H9 (cell line): ENCODE measurements at regions not wholly inside any gene's neighbourhood (a gene's known extent, or its start where the extent isn't known, plus 50 kb on each side); places are given as distances from the start of the nearest gene placed in this dataset.

Experiments
- DNase-seq: peaks from one replicate; pipeline ENCODE4 v3.0.0-alpha.2; 2017
- H2AFZ ChIP-seq: one replicate; pipeline ENCODE4 v1.6.1; 2013; ENCODE audit warnings: mild to moderate bottlenecking, low read length, control low read depth, moderate library complexity
- H2AK5ac ChIP-seq: 2 replicates; pipeline ENCODE4 v1.6.1; 2013; ENCODE audit warnings: low read length, control low read depth, mixed read lengths; ENCODE audit not compliant: insufficient read length
- H2BK120ac ChIP-seq: one replicate; pipeline ENCODE4 v1.6.1; 2013; ENCODE audit warnings: low read depth, mild to moderate bottlenecking, low read length, control low read depth, inconsistent platforms; ENCODE audit not compliant: poor library complexity, severe bottlenecking
- H2BK12ac ChIP-seq: 2 replicates; pipeline ENCODE4 v1.6.1; 2013; ENCODE audit warnings: low read length, control low read depth, mixed read lengths, low read depth; ENCODE audit not compliant: insufficient read length
- H2BK15ac ChIP-seq: 2 replicates; pipeline ENCODE4 v1.6.1; 2013; ENCODE audit warnings: low read depth, low read length, control low read depth
- H2BK20ac ChIP-seq: one replicate; pipeline ENCODE4 v1.6.1; 2013; ENCODE audit warnings: low read depth, mild to moderate bottlenecking, low read length, control low read depth, inconsistent platforms; ENCODE audit not compliant: poor library complexity, severe bottlenecking
- H2BK5ac ChIP-seq: 2 replicates; pipeline ENCODE4 v1.6.1; 2013; ENCODE audit warnings: low read length, control low read depth, mixed read lengths; ENCODE audit not compliant: insufficient read length
- H3K14ac ChIP-seq: 2 replicates; pipeline ENCODE4 v1.6.1; 2013; ENCODE audit warnings: low read length, control low read depth; ENCODE audit not compliant: insufficient read depth
- H3K18ac ChIP-seq: 2 replicates; pipeline ENCODE4 v1.6.1; 2013; ENCODE audit warnings: low read depth, mild to moderate bottlenecking, mixed read lengths, low read length, control low read depth; ENCODE audit not compliant: insufficient read length
- H3K23ac ChIP-seq: 2 replicates; pipeline ENCODE4 v1.6.1; 2013; ENCODE audit warnings: low read length, control low read depth, mixed read lengths, low read depth; ENCODE audit not compliant: insufficient read length
- H3K23me2 ChIP-seq: 2 replicates; pipeline ENCODE4 v1.6.1; 2013; ENCODE audit warnings: low read depth, mild to moderate bottlenecking, mixed read lengths, low read length, control low read depth; ENCODE audit not compliant: insufficient read length, poor library complexity, severe bottlenecking
- H3K27ac ChIP-seq: 2 replicates; pipeline ENCODE4 v1.5.1; 2013; ENCODE audit warnings: low read length, control low read depth, mixed read lengths, low read depth; ENCODE audit not compliant: insufficient read length
- H3K27me3 ChIP-seq: 2 replicates; pipeline ENCODE4 v1.6.1; 2013; ENCODE audit warnings: low read length, control low read depth, inconsistent platforms; ENCODE audit not compliant: insufficient read depth
- H3K4ac ChIP-seq: 2 replicates; pipeline ENCODE4 v1.6.1; 2013; ENCODE audit warnings: low read depth, mild to moderate bottlenecking, control low read depth, inconsistent platforms, low read length, moderate library complexity
- H3K4me1 ChIP-seq: 2 replicates; pipeline ENCODE4 v1.6.1; 2013; ENCODE audit warnings: low read length, control low read depth, inconsistent platforms; ENCODE audit not compliant: insufficient read depth
- H3K4me2 ChIP-seq: 2 replicates; pipeline ENCODE4 v1.6.1; 2013; ENCODE audit warnings: low read length, control low read depth, mixed read lengths; ENCODE audit not compliant: insufficient read length, insufficient read depth
- H3K56ac ChIP-seq: 2 replicates; pipeline ENCODE4 v1.6.1; 2013; ENCODE audit warnings: low read depth, mild to moderate bottlenecking, mixed read lengths, low read length, control low read depth; ENCODE audit not compliant: insufficient read length
- H3K79me1 ChIP-seq: 2 replicates; pipeline ENCODE4 v1.6.1; 2013; ENCODE audit warnings: low read depth, mild to moderate bottlenecking, moderate library complexity, low read length, control low read depth, inconsistent platforms; ENCODE audit not compliant: insufficient read depth, poor library complexity, severe bottlenecking
- H3K79me2 ChIP-seq: 2 replicates; pipeline ENCODE4 v1.6.1; 2013; ENCODE audit warnings: low read length, control low read depth, inconsistent platforms; ENCODE audit not compliant: insufficient read depth
- H3K9ac ChIP-seq: 2 replicates; pipeline ENCODE4 v1.6.1; 2013; ENCODE audit warnings: low read length, control low read depth, mixed read lengths; ENCODE audit not compliant: insufficient read length; ENCODE audit errors: extremely low read depth
- H3K9me3 ChIP-seq: one replicate; pipeline ENCODE4 v1.6.1; 2013; ENCODE audit warnings: low read depth, low read length, inconsistent platforms; ENCODE audit not compliant: control insufficient read depth
- H3T11ph ChIP-seq: one replicate; pipeline ENCODE4 v1.6.1; 2013; ENCODE audit warnings: mild to moderate bottlenecking, low read length, control low read depth, inconsistent platforms
- H4K20me1 ChIP-seq: one replicate; pipeline ENCODE4 v1.6.1; 2013; ENCODE audit not compliant: control insufficient read depth, insufficient read length, insufficient read depth
- H4K5ac ChIP-seq: 2 replicates; pipeline ENCODE4 v1.6.1; 2013; ENCODE audit warnings: low read depth, mild to moderate bottlenecking, mixed read lengths, low read length, control low read depth; ENCODE audit not compliant: insufficient read length
- H4K8ac ChIP-seq: replicated peaks from 2 replicates; pipeline ENCODE4 v1.6.1; 2013; ENCODE audit warnings: low read length, control low read depth, mixed read lengths, low read depth; ENCODE audit not compliant: insufficient read length
- H4K91ac ChIP-seq: 2 replicates; pipeline ENCODE4 v1.6.1; 2013; ENCODE audit warnings: low read depth, mild to moderate bottlenecking, moderate library complexity, mixed read lengths, low read length, control low read depth; ENCODE audit not compliant: insufficient read length
- H3K27ac Mint-ChIP-seq, 3 experiments: 2 replicates in 2 of 3; 3 replicates in 1 of 3; pipeline ENCODE4 v1.8.0; 2020 to 2021; ENCODE audit warnings: mixed read lengths in 3 of 3, mild to moderate bottlenecking in 1 of 3, moderate library complexity in 1 of 3
- H3K27me3 Mint-ChIP-seq: 2 replicates; pipeline ENCODE4 v1.8.0; 2021; ENCODE audit warnings: low read depth, mild to moderate bottlenecking, moderate library complexity, mixed read lengths
- H3K36me3 Mint-ChIP-seq, 3 experiments: 2 replicates in 2 of 3; 3 replicates in 1 of 3; pipeline ENCODE4 v1.8.0; 2020 to 2021; ENCODE audit warnings: low read depth in 3 of 3, mixed read lengths in 3 of 3; ENCODE audit not compliant: insufficient read depth in 1 of 3
- H3K4me1 Mint-ChIP-seq, 2 experiments: 2 replicates each; pipeline ENCODE4 v1.8.0; 2020; ENCODE audit warnings: mixed read lengths in 2 of 2
- H3K4me3 Mint-ChIP-seq, 2 experiments: 2 replicates in 1 of 2; 3 replicates in 1 of 2; pipeline ENCODE4 v1.8.0; 2020 to 2021; ENCODE audit warnings: mild to moderate bottlenecking in 2 of 2, mixed read lengths in 2 of 2, moderate library complexity in 1 of 2
- H3K9me3 Mint-ChIP-seq, 2 experiments: 2 replicates in 1 of 2; 3 replicates in 1 of 2; pipeline ENCODE4 v1.8.0; 2020; ENCODE audit warnings: mild to moderate bottlenecking in 2 of 2, mixed read lengths in 2 of 2, moderate library complexity in 1 of 2
- CTCF ChIP-seq: fragments of 200-600 bp; sonication (generic); conservative IDR thresholded peaks from 3 replicates; pipeline ENCODE4 v1.8.0; 2021; ENCODE audit warnings: antibody characterized with exemption, mild to moderate bottlenecking
- WGBS: extraction: QIAGEN DNeasy Blood & Tissue Kit; methylation state at CpG from one replicate; pipeline ENCODE4 v1.1.7; 2013; ENCODE audit warnings: missing lambda C conversion rate, low lambda C conversion rate, mixed read lengths; ENCODE audit not compliant: insufficient read length; ENCODE audit errors: extremely low coverage; 5-methylcytosine and 5-hydroxymethylcytosine counted together

DNA sequence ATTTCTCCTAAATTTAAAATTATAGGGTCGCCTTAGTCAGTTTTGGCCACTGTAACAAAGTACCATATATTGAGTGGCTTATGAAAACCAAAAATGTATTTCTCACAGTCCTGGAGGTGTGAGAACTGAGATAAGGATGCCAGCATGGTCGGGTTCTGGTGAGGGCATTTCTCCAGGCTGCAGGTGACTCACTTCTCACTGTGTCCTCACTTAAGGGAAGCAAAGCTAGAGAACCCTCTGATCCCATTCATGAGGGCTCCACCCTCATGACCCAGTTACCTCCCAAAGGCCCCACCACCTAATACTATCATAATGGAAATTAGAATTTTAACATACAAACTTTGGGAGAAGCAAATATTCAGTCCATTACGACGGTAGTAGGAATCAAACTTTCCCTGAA is 75.1 kb upstream of the FBN2 start:
- TF ChIP-seq CTCF = no peak
- no peak overlapping the region for H3K27ac Mint-ChIP-seq
- no peaks in the 10 kb centered on the region for H3K4me1 Mint-ChIP-seq
- Histone ChIP-seq H3K27ac (no peak overlapping the region), H3K9ac (no peak overlapping the region), H3K18ac (no peak overlapping the region), H3K79me1 (no peaks in the 10 kb centered on the region), H2BK120ac (no peak overlapping the region), H4K5ac (no peak overlapping the region), H4K20me1 (no peaks in the 10 kb centered on the region), H4K8ac (no peak overlapping the region), H3K4me1 (no peaks in the 10 kb centered on the region), H2BK12ac (no peak overlapping the region), H3K56ac (no peak overlapping the region), H3K14ac (no peak overlapping the region), H3K27me3 (no peaks in the 10 kb centered on the region), H3T11ph (no peak overlapping the region), H2AFZ (no peak overlapping the region), H3K4me2 (no peak overlapping the region), H3K79me2 (no peaks in the 10 kb centered on the region), H2BK5ac (no peak overlapping the region), H4K91ac (no peak overlapping the region), H3K23me2 (no peaks in the 10 kb centered on the region), H2AK5ac (no peak overlapping the region), H2BK20ac (no peak overlapping the region), H3K9me3 (no peaks in the 10 kb centered on the region), H2BK15ac (no peak overlapping the region), H3K23ac (no peak overlapping the region), H3K4ac (no peak overlapping the region)
- H3K27me3 Mint-ChIP-seq = no peaks in the 10 kb centered on the region
- no peak for DNase-seq
- no peaks in the 10 kb centered on the region for H3K36me3 Mint-ChIP-seq
- WGBS = no CpG with 5 or more reads among the region's 4 CpGs
- peaks cover 0 to 3% of the 10 kb centered on the region in 2 experiments; a peak in 3 of 5 replicates for H3K9me3 Mint-ChIP-seq
- H3K4me3 Mint-ChIP-seq = no peak overlapping the region
